Amygdala (tissue), 56 donors: ENCODE measurements at regions not wholly inside any gene's neighbourhood (a gene's known extent, or its start where the extent isn't known, plus 50 kb on each side); places are given as distances from the start of the nearest gene placed in this dataset.
"Not testable (repeated sequence)": the region's sequence is repeated elsewhere in the genome, so short reads cannot be mapped to it uniquely, and the experiment has no call there.

Source experiments
- DNase-seq, 56 donors: peaks; one replicate each; lab custom pipeline; 2025; lab: John Stamatoyannopoulos, UW

- no peak for DNase-seq
These were observed 867.1 kb upstream of the GBE1 start for GRCh38 chr3:82628385-82629014.

- no peak for DNase-seq
These were observed 866.3 kb upstream of the GBE1 start for GRCh38 chr3:82627733-82628132.

- not testable (repeated sequence) for DNase-seq
These were observed 859.3 kb upstream of the GBE1 start for GRCh38 chr3:82620744-82621143.

DNA sequence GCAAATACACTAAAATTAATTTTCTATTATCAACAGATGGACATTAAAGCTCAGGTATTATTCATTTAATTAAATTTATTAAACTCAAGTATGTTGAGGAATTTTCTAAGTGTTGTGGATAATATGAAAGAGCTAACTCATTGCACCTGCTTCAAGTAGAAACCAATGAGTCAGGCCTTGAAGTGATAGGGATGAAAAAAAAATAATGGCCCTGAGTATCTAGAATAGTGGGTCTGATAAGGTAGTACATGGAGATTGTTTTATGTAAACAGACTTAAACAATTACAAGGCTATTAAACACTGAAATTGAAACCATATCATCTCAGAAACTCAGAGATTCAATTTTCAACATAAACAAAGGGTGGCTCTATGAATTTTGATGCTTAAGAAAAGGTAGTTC, 857.1 kb upstream of the GBE1 start:
- DNase-seq = no peak

DNA sequence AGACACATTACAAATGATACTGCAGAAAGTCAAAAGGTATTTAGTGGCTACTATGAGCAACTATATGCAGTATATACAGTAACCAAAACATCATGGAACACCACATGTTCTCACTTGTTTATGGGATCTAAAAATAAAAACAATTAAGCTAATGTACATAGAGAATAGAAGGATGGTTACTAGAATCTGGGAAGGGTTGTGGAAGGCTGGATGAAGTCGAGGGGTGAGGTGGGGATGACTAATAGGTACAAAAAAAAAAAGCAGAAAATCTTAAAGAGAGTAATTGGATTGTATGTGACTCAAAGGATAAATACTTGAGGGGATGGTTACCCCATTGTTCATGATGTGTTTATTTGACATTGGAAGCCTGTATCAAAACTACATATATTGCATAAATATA, 848.8 kb upstream of the GBE1 start:
- DNase-seq = no peak

- no peak for DNase-seq
These were observed 845.9 kb upstream of the GBE1 start for GRCh38 chr3:82607391-82607790.

- DNase-seq = no peak
These were observed 835.4 kb upstream of the GBE1 start for GRCh38 chr3:82596805-82597204.

DNA sequence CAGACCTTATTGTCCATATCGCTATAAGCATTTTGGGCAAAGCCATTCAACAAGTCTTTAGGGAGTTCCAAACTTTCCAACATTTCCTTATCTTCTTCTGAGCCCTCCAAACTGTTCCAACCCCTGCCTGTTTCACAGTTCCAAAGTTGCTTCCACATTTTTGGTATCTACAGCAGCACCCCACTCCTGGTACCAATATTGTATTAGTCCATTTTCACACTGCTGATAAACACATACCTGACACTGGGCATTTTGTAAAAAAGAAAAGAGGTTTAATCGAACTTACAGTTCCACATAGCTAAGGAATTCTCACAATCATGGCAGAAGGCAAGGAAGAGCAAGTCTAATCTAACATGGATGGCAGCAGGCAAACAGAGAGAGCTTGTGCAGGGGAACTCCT, 834.1 kb upstream of the GBE1 start:
- DNase-seq = no peak

DNA sequence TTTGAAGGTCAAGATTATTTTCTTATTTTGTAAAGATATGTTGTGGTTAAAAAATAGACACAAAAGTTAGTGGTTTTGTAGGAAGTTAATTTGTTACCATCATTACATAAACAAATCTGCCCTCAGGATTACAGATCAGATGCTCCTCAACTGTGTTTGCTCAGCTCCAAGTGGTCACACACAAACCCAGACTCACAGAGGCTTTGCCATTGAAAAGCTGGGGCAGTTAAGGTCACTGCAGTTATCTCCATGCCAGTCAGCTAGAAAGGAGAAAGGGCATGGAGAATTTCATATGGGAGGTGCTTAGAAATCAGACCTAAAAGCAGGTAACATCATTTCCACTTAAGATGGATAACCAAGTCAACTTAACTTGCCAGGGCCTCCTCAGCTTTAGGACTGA, 825.7 kb upstream of the GBE1 start:
- no peak for DNase-seq

DNA sequence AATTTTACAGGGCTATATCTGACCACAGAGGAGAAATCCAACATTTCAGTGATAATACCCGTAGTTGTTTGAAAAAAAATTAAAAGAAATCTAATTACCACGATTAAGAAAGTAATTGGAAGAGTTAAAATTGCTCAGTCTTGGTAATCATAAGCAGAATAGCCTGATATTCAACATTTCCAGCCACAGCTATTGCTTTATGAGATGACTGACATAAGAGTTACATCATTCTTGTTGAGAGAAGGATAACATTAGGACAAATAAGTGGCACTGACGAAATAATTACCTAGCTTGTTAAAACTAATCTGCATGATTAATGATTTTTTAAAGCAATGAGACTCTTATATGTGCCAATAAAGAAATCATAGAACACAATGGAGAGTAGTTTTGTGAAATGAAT, 825.0 kb upstream of the GBE1 start:
- no peak for DNase-seq

- DNase-seq = not testable (repeated sequence)
These were observed 824.6 kb upstream of the GBE1 start for GRCh38 chr3:82586002-82586401.

DNA sequence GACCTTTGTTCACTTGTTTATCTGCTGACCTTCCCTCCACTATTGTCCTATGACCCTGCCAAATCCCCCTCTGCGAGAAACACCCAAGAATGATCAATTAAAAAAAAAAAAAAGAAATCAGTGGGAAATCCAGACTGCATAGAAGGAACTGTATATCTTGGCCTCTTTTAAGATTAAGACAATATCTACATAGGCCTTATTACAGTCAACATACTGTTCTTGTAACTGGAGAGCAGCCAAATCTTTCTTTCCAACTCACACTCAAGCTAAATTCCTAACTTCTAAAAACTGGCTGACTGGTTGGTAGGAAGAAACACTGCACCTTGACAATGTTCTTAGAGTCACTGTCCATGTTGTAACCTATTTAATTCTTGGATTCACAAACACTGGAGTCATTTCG, 824.1 kb upstream of the GBE1 start:
- not testable (repeated sequence) for DNase-seq

DNA sequence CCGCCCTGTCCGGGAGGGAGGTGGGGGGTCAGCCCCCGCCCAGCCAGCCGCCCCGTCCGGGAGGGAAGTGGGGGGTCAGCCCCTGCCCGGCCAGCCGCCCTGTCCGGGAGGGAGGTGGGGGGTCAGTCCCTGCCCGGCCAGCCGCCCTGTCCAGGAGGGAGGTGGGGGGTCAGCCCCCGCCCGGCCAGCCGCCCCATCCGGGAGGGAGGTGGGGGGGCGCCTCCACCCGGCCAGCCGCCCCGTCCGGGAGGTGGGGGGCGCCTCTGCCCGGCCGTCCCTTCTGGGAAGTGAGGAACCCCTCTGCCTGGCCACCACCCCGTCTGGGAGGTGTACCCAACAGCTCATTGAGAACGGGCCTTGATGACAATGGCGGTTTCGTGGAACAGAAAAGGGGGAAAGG, 823.4 kb upstream of the GBE1 start:
- not testable (repeated sequence) for DNase-seq

DNA sequence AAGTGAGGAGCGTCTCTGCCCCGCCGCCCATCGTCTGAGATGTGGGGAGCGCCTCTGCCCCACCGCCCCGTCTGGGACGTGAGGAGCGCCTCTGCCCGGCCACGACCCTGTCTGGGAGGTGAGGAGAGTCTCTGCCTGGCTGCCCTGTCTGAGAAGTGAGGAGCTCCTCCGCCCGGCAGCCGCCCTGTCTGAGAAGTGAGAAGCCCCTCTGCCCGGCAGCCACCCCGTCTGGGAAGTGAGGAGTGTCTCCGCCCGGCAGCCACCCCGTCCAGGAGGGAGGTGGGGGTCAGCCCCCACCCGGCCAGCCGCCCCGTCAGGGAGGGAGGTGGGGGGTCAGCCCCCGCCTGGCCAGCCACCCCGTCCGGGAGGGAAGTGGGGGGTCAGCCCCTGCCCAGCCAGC, 823.0 kb upstream of the GBE1 start:
- not testable (repeated sequence) for DNase-seq

GRCh38 chr3:82581350-82581749, 819.9 kb upstream of the GBE1 start:
- DNase-seq = no peak

DNA sequence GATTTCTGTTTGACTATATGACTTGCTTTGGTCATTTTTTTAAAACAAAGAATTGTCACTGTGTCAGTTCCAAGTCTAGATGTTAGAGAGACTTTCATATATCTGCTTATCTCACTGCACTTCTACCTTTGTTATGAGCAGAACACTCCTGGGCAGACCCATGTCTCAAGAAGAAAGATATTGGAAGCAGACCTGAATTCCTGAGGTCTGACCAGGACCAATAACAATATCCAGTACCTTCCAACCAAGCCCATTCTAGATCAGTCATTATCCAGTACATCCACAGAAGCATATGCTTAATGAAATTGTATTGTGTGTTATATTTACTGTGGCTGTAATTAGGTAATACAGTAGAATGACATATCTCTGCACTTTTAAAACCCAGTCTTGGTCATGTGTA, 811.3 kb upstream of the GBE1 start:
- no peak for DNase-seq

GRCh38 chr3:82568776-82569338, 807.4 kb upstream of the GBE1 start:
- no peak for DNase-seq

GRCh38 chr3:82567029-82567600, 805.7 kb upstream of the GBE1 start:
- no peak for DNase-seq

DNA sequence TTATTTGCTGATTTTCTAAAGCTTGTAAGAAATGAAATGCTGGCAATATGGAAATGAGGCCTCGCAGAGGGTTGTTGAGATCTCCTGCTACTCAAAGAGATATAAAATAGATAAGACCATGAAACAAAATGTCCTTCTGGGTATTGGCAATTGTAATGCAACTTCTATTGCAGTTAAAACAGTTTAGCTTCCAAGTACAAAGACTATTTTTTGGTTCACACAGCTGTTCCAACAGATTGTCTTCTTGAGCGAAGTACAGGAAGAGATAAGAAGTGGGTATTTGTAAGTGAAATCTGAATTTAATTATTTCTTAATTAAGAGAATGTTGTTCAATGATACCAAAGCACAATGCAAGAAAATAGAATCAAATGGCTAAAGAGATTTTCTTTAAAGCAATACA, 801.5 kb upstream of the GBE1 start:
- no peak for DNase-seq

DNA sequence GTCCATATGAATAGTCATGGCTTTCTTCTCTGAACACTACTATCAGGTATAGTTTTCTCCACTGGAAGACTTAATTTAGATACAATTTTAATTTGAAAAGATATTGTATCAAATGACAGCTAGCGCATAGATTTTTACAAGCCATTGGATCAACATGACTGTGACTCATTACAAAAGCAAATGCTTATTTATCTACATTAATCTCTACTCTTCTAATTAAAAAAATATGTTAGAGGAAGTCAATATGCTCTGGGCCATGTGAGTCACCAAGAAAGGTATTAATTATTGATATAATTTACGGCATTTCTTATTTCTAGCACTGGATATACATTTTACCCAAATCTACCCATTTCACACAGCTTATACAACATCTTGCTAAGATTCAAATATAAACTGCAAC, 800.3 kb upstream of the GBE1 start:
- no peak for DNase-seq

DNA sequence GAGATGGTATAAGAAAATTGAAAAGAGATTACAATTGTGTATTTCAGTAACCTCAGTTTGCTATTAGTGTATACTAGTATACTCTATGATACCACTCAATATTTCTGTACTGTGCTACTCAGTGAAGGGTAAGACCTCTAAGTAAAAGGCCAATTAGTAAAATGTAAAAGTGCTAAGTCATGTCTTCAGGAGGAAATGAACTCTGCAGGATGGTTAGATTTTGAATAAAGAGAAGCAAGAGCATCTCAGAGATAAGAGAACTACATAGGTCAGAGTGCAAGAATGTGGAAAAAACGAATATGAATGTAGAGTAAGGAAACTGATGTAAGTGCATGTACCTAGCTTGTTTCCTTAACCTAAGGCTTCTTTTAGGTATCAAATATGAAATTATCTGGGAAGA, 796.6 kb upstream of the GBE1 start:
- DNase-seq = no peak

DNA sequence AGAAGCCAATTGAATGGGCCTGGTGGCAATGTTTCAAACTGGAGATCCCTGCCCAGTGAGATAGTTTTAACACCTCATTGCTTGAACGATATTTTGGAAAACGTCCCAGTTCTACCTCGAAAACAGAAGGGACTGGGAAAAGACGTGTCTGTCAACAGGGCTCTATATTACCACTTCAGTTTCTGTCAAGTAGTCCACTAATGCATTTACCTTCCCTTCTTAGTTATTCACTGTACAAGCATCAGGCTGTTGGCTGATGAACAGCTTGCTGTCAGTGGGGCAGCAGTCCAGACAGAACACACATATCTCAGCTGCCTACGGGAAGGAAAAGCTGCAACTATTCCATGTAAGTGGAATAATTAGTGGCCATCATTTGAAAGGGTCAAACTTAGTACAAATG, 794.7 kb upstream of the GBE1 start:
- DNase-seq = no peak

DNA sequence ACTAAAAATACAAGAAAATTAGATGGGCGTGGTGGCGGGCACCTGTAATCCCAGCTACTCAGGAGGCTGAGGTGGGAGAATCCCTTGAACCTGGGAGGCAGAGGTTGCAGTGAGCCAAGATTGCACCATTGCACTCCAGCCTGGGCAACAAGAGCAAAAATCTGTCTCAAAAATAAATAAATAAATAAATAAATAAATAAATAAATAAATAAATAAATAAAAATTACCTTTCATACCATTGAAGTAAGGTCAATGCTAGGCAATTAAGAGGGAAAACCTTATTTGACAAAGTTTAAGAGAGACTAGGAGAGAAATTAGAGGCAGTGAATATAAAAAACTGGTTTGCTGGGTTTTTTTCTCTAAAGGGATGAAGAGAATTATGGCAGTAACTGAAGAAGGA, 781.1 kb upstream of the GBE1 start:
- DNase-seq = not testable (repeated sequence)
